B cell (primary cell): ENCODE measurements at regions not wholly inside any gene's neighbourhood (a gene's known extent, or its start where the extent isn't known, plus 50 kb on each side); places are given as distances from the start of the nearest gene placed in this dataset.

ENCODE experiments used
- ATAC-seq: fragments of 200-7000 bp; cut with Tn5 transposase; one replicate; pipeline ENCODE4 v1.10.0; 2021; ENCODE audit warnings: low read depth, mild to moderate bottlenecking, moderate number of reproducible peaks, moderate library complexity
- CTCF ChIA-PET: fragments of 350-600 bp; sonication (Branson Sonifier 250); formaldehyde crosslinking; loops from one replicate; lab custom pipeline; 2021; ENCODE audit warnings: antibody characterized with exemption, inconsistent platforms; lab: Charles Lee
- POLR2A ChIA-PET: fragments of 350-600 bp; sonication (Branson Sonifier 250); formaldehyde crosslinking; loops from one replicate; lab custom pipeline; 2021; ENCODE audit warnings: antibody characterized with exemption; lab: Charles Lee
- DNase-seq: peaks from one replicate; pipeline ENCODE4 v3.0.0; 2013
- H2AFZ ChIP-seq: 2 replicates; pipeline ENCODE4 v1.6.1; 2012; ENCODE audit warnings: mild to moderate bottlenecking, low read depth, low read length; ENCODE audit not compliant: insufficient read depth, poor library complexity, severe bottlenecking
- H3K27ac ChIP-seq, 2 donors: 1 replicate in 1 of 2; 2 replicates in 1 of 2; pipeline ENCODE4 v1.5.1; 2012 to 2013; ENCODE audit warnings: low read length in 2 of 2, mild to moderate bottlenecking in 2 of 2, moderate library complexity in 1 of 2
- H3K27me3 ChIP-seq, 4 experiments: fragments of 200-600 bp in 1 of 4; sonication (generic) in 1 of 4; replicated peaks in 1 of 4; 1 replicate in 2 of 4; 2 replicates in 2 of 4; pipeline versions ENCODE4 v1.6.1 to v1.7.0; 2013 to 2016; ENCODE audit warnings: low read length in 3 of 4, mild to moderate bottlenecking in 2 of 4, mixed read lengths in 1 of 4, moderate library complexity in 1 of 4; ENCODE audit not compliant: insufficient read depth in 4 of 4, control insufficient read depth in 3 of 4; ENCODE audit errors: control extremely low read depth in 1 of 4
- H3K36me3 ChIP-seq, 2 experiments: replicated peaks in 1 of 2; 1 replicate in 1 of 2; 2 replicates in 1 of 2; pipeline versions ENCODE4 v1.6.1 to v1.7.1; 2013; ENCODE audit warnings: low read length in 1 of 2; ENCODE audit not compliant: insufficient read depth in 2 of 2, control insufficient read depth in 1 of 2; ENCODE audit errors: control extremely low read depth in 1 of 2, extremely low read depth in 1 of 2
- H3K4me1 ChIP-seq, 2 donors: fragments of 200-600 bp in 1 of 2; sonication (generic) in 1 of 2; 1 replicate in 1 of 2; 2 replicates in 1 of 2; pipeline versions ENCODE4 v1.5.1 to v1.6.1; 2013 to 2017; ENCODE audit warnings: low read length in 2 of 2; ENCODE audit not compliant: control insufficient read depth in 2 of 2, insufficient read depth in 2 of 2
- H3K4me2 ChIP-seq: replicated peaks from 2 replicates; pipeline ENCODE3; 2012; ENCODE audit warnings: mild to moderate bottlenecking, low read depth, low read length; ENCODE audit not compliant: poor library complexity, severe bottlenecking
- H3K4me3 ChIP-seq, 5 experiments: fragments of 200-600 bp in 1 of 5; sonication (generic) in 1 of 5; 1 replicate in 3 of 5; 2 replicates in 2 of 5; pipeline versions ENCODE4 v1.5.1 to v1.7.0; 2011 to 2016; ENCODE audit warnings: low read length in 4 of 5, mild to moderate bottlenecking in 4 of 5, low read depth in 2 of 5, control low read depth in 1 of 5, moderate library complexity in 1 of 5; ENCODE audit not compliant: insufficient read depth in 1 of 5; ENCODE audit errors: control extremely low read depth in 1 of 5, extremely low read depth in 1 of 5
- H3K79me2 ChIP-seq: fragments of 200-600 bp; sonication (generic); one replicate; pipeline ENCODE4 v1.6.0; 2016; ENCODE audit warnings: low read length; ENCODE audit not compliant: control insufficient read depth, insufficient read depth
- H3K9ac ChIP-seq: fragments of 200-600 bp; sonication (generic); 2 replicates; pipeline ENCODE4 v1.6.1; 2017; ENCODE audit warnings: mild to moderate bottlenecking, low read length, moderate library complexity
- H3K9me3 ChIP-seq, 3 donors: one replicate each; pipeline versions ENCODE4 v1.6.1 to v1.7.1; 2013; ENCODE audit warnings: low read length in 2 of 3; ENCODE audit not compliant: control insufficient read depth in 2 of 3, insufficient read depth in 1 of 3; ENCODE audit errors: control extremely low read depth in 1 of 3
- H4K20me1 ChIP-seq: 2 replicates; pipeline ENCODE4 v1.6.0; 2012; ENCODE audit warnings: mild to moderate bottlenecking, low read length; ENCODE audit not compliant: insufficient read depth, control insufficient read depth, poor library complexity, severe bottlenecking
- H3K27ac Mint-ChIP-seq: one replicate; pipeline ENCODE4 v1.8.0; 2021; ENCODE audit warnings: mixed read lengths
- H3K27me3 Mint-ChIP-seq: one replicate; pipeline ENCODE4 v1.8.0; 2021; ENCODE audit warnings: mixed read lengths
- H3K4me1 Mint-ChIP-seq: one replicate; pipeline ENCODE4 v1.8.0; 2021; ENCODE audit warnings: mixed read lengths
- H3K4me3 Mint-ChIP-seq: one replicate; pipeline ENCODE4 v1.8.0; 2021; ENCODE audit warnings: mixed read lengths
- H3K9me3 Mint-ChIP-seq: one replicate; pipeline ENCODE4 v1.8.0; 2022; ENCODE audit warnings: mixed read lengths; ENCODE audit not compliant: insufficient read depth
- CTCF ChIP-seq: fragments of 200-600 bp; IDR thresholded peaks from one replicate; pipeline ENCODE4 v1.8.0; 2022; ENCODE audit warnings: antibody characterized with exemption, mild to moderate bottlenecking
- EZH2 ChIP-seq: IDR thresholded peaks from 2 replicates; pipeline ENCODE4 v1.6.1; 2012; ENCODE audit warnings: borderline replicate concordance, low read depth, mild to moderate bottlenecking, moderate library complexity, low read length; ENCODE audit not compliant: insufficient read depth, poor library complexity, severe bottlenecking
- WGBS: methylation state at CpG from one replicate; pipeline ENCODE4 v1.1.5; 2013; ENCODE audit warnings: missing lambda C conversion rate; ENCODE audit not compliant: insufficient coverage; 5-methylcytosine and 5-hydroxymethylcytosine counted together
- intact Hi-C: fragments of 100-400 bp; cut with micrococcal nuclease; formaldehyde crosslinking; loops from one replicate; pipeline ENCODE4 v1.10.0; 2022

- H3K27ac Mint-ChIP-seq, result no peak overlapping the region
- intact Hi-C loops, result no loop called here
- H3K27ac ChIP-seq, result no peak overlapping the region
- ATAC-seq (no peak), DNase-seq (no peak)
- H3K4me3 Mint-ChIP-seq, result no peak overlapping the region
- no peak overlapping the region for H3K4me3 ChIP-seq
- no peaks in the 10 kb centered on the region for H3K27me3 ChIP-seq
- H3K9ac ChIP-seq, result no peak overlapping the region
- ChIA-PET POLR2A (no interaction called here), CTCF (no interaction called here)
- no peaks in the 10 kb centered on the region for H3K4me1 Mint-ChIP-seq
- H3K9me3 ChIP-seq, result no peaks in the 10 kb centered on the region
- H3K36me3 ChIP-seq, result no peaks in the 10 kb centered on the region
- no peaks in the 10 kb centered on the region for H3K9me3 Mint-ChIP-seq
- no peaks in the 10 kb centered on the region for H3K4me1 ChIP-seq
- H2AFZ ChIP-seq, result no peak overlapping the region
- no peaks in the 10 kb centered on the region for H4K20me1 ChIP-seq
- H3K27me3 Mint-ChIP-seq, result no peaks in the 10 kb centered on the region
- H3K4me2 ChIP-seq, result no peak overlapping the region
- TF ChIP-seq CTCF (no peak), EZH2 (no peak)
- H3K79me2 ChIP-seq, result no peaks in the 10 kb centered on the region
Measured at GRCh38 chr2:150888337-150888736, 373.3 kb downstream of the RBM43 start.

GRCh38 chr2:150887926-150888325 lies 373.7 kb downstream of the RBM43 start:
- no peak overlapping the region for H3K4me3 Mint-ChIP-seq
- DNase-seq (no peak), ATAC-seq (no peak)
- Histone ChIP-seq H3K4me2 (no peak overlapping the region), H3K36me3 (no peaks in the 10 kb centered on the region), H3K27ac (no peak overlapping the region), H4K20me1 (no peaks in the 10 kb centered on the region), H3K27me3 (no peaks in the 10 kb centered on the region), H3K4me1 (no peaks in the 10 kb centered on the region), H3K9me3 (no peaks in the 10 kb centered on the region), H3K9ac (no peak overlapping the region), H3K4me3 (no peak overlapping the region), H3K79me2 (no peaks in the 10 kb centered on the region), H2AFZ (no peak overlapping the region)
- no peaks in the 10 kb centered on the region for H3K27me3 Mint-ChIP-seq
- POLR2A ChIA-PET, result no interaction called here
- TF ChIP-seq CTCF, result no peak
- no peak for TF ChIP-seq EZH2
- H3K27ac Mint-ChIP-seq, result no peak overlapping the region
- intact Hi-C loops, result no loop called here
- H3K4me1 Mint-ChIP-seq, result no peaks in the 10 kb centered on the region
- no peaks in the 10 kb centered on the region for H3K9me3 Mint-ChIP-seq
- CTCF ChIA-PET, result no interaction called here
- no CpG with 5 or more reads among the region's 3 CpGs for WGBS
